ENCODE measurements at regions not wholly inside any gene's neighbourhood (a gene's known extent, or its start where the extent isn't known, plus 50 kb on each side); places are given as distances from the start of the nearest gene placed in this dataset.

- no peak for TF ChIP-seq CTCF (IDR thresholded peaks at IDR 0.05; ENCODE audit: insufficient read depth, low read length)
- DNase-seq (ENCODE audit: low read depth), result no peak
- H3K4me3 ChIP-seq (ENCODE audit: low read depth, low read length), result no peak overlapping the region
Observed at GRCh38 chr6:169841907-169842606, 90.6 kb downstream of the ERMARD start.

GRCh38 chr6:169841251-169841650 lies 89.8 kb downstream of the ERMARD start:
- H3K4me3 ChIP-seq (ENCODE audit: low read depth, low read length), result no peak overlapping the region
- no peak for DNase-seq (ENCODE audit: low read depth)
- TF ChIP-seq CTCF (IDR thresholded peaks at IDR 0.05; ENCODE audit: insufficient read depth, low read length), result no peak

GRCh38 chr6:169839898-169840631 lies 88.6 kb downstream of the ERMARD start:
- no peak overlapping the region for H3K4me3 ChIP-seq (ENCODE audit: low read depth, low read length)
- DNase-seq (ENCODE audit: low read depth), result no peak
- TF ChIP-seq CTCF (IDR thresholded peaks at IDR 0.05; ENCODE audit: insufficient read depth, low read length), result no peak

- no peak for TF ChIP-seq CTCF (IDR thresholded peaks at IDR 0.05; ENCODE audit: insufficient read depth, low read length)
- DNase-seq (ENCODE audit: low read depth), result no peak
- no peak overlapping the region for H3K4me3 ChIP-seq (ENCODE audit: low read depth, low read length)
Observed at GRCh38 chr6:169839493-169839892, 88.1 kb downstream of the ERMARD start.

GRCh38 chr6:169839029-169839481 lies 87.6 kb downstream of the ERMARD start:
- no peak for TF ChIP-seq CTCF (IDR thresholded peaks at IDR 0.05; ENCODE audit: insufficient read depth, low read length)
- no peak for DNase-seq (ENCODE audit: low read depth)
- H3K4me3 ChIP-seq (ENCODE audit: low read depth, low read length), result no peak overlapping the region

- no peak for DNase-seq (ENCODE audit: low read depth)
- no peak for TF ChIP-seq CTCF (IDR thresholded peaks at IDR 0.05; ENCODE audit: insufficient read depth, low read length)
- no peak overlapping the region for H3K4me3 ChIP-seq (ENCODE audit: low read depth, low read length)
Observed at GRCh38 chr6:169838346-169839028, 87.1 kb downstream of the ERMARD start.
